ENCODE measurements at regions not wholly inside any gene's neighbourhood (a gene's known extent, or its start where the extent isn't known, plus 50 kb on each side); places are given as distances from the start of the nearest gene placed in this dataset.

DNA sequence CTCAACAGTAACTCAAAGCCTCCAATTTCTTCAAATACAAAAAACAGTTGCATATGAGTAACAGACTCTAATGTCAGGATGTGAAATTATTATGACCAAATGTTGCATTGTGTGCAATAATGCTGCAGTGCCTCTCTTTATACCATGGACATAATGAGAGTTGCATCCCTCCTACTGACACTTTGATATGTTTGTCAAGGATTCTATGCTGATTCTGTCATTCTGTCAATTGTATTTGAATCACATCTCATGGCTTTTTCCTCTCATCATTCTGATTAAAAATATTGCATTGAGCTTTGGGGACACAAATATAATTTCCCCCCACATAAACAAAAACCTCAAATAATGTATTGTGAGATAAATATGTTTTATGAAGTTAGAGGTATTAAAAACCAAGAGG, 84.6 kb upstream of the SGCE start:
- Mint-ChIP-seq H3K27ac (ENCODE audit: unreplicated experiment) (no peak overlapping the region), H3K36me3 (ENCODE audit: low read depth, unreplicated experiment) (no peaks in the 10 kb centered on the region), H3K4me1 (ENCODE audit: unreplicated experiment) (no peaks in the 10 kb centered on the region), H3K4me3 (ENCODE audit: unreplicated experiment) (no peak overlapping the region), H3K9me3 (ENCODE audit: unreplicated experiment) (no peaks in the 10 kb centered on the region), H3K27me3 (ENCODE audit: unreplicated experiment) (peaks cover 2% of the 10 kb centered on the region)
- no peak for TF ChIP-seq CTCF (IDR thresholded peaks at IDR 0.05; ENCODE audit: unreplicated experiment)
- DNase-seq (ENCODE audit: low spot score), result no peak

GRCh38 chr7:94741179-94741578, 85.2 kb upstream of the SGCE start:
- Mint-ChIP-seq H3K36me3 (ENCODE audit: low read depth, unreplicated experiment) (no peaks in the 10 kb centered on the region), H3K27me3 (ENCODE audit: unreplicated experiment) (peaks cover 2% of the 10 kb centered on the region), H3K27ac (ENCODE audit: unreplicated experiment) (no peak overlapping the region), H3K4me3 (ENCODE audit: unreplicated experiment) (no peak overlapping the region), H3K9me3 (ENCODE audit: unreplicated experiment) (no peaks in the 10 kb centered on the region), H3K4me1 (ENCODE audit: unreplicated experiment) (no peaks in the 10 kb centered on the region)
- DNase-seq (ENCODE audit: low spot score), result no peak
- no peak for TF ChIP-seq CTCF (IDR thresholded peaks at IDR 0.05; ENCODE audit: unreplicated experiment)

- no peak for DNase-seq (ENCODE audit: low spot score)
- no peaks in the 10 kb centered on the region for H3K36me3 Mint-ChIP-seq (ENCODE audit: low read depth, unreplicated experiment)
- no peak overlapping the region for H3K27ac Mint-ChIP-seq (ENCODE audit: unreplicated experiment)
- no peak overlapping the region for H3K4me3 Mint-ChIP-seq (ENCODE audit: unreplicated experiment)
- peaks cover 3% of the 10 kb centered on the region for H3K27me3 Mint-ChIP-seq (ENCODE audit: unreplicated experiment)
- H3K9me3 Mint-ChIP-seq (ENCODE audit: unreplicated experiment), result no peaks in the 10 kb centered on the region
- no peak for TF ChIP-seq CTCF (IDR thresholded peaks at IDR 0.05; ENCODE audit: unreplicated experiment)
- no peaks in the 10 kb centered on the region for H3K4me1 Mint-ChIP-seq (ENCODE audit: unreplicated experiment)
Measured at GRCh38 chr7:94748376-94748775, 92.4 kb upstream of the SGCE start.

- Mint-ChIP-seq H3K27ac (ENCODE audit: unreplicated experiment) (no peak overlapping the region), H3K36me3 (ENCODE audit: low read depth, unreplicated experiment) (peaks cover 5% of the 10 kb centered on the region), H3K4me3 (ENCODE audit: unreplicated experiment) (no peak overlapping the region), H3K4me1 (ENCODE audit: unreplicated experiment) (peaks cover 4% of the 10 kb centered on the region), H3K9me3 (ENCODE audit: unreplicated experiment) (peaks cover 6% of the 10 kb centered on the region), H3K27me3 (ENCODE audit: unreplicated experiment) (peaks cover 2% of the 10 kb centered on the region)
- TF ChIP-seq CTCF (IDR thresholded peaks at IDR 0.05; ENCODE audit: unreplicated experiment), result no peak
- DNase-seq (ENCODE audit: low spot score), result no peak
Measured at GRCh38 chr7:94760446-94761100, 104.6 kb upstream of the SGCE start.

DNA sequence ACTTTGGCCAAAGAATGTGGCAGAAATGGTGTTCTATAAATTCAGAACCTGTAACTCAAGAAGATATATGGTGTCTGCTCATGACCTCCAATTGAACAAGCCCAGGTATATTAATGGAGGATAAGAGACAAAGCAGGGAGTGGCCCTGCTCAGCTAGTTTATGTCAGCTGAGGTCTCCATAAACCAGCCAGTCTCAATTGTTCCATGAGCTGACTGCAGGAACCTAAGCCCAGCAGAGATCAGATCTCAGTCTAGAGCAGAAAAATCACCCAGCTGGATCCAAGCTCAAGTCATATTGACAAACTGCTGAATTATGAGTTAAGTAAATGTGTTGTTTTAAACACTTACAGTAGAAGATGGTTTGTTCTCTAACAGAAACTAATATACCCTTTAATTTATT, 105.5 kb upstream of the SGCE start:
- no peaks in the 10 kb centered on the region for H3K27me3 Mint-ChIP-seq (ENCODE audit: unreplicated experiment)
- no peaks in the 10 kb centered on the region for H3K9me3 Mint-ChIP-seq (ENCODE audit: unreplicated experiment)
- H3K4me3 Mint-ChIP-seq (ENCODE audit: unreplicated experiment), result no peak overlapping the region
- no peak overlapping the region for H3K27ac Mint-ChIP-seq (ENCODE audit: unreplicated experiment)
- H3K4me1 Mint-ChIP-seq (ENCODE audit: unreplicated experiment), result peaks cover 4% of the 10 kb centered on the region
- no peak for TF ChIP-seq CTCF (IDR thresholded peaks at IDR 0.05; ENCODE audit: unreplicated experiment)
- DNase-seq (ENCODE audit: low spot score), result no peak
- H3K36me3 Mint-ChIP-seq (ENCODE audit: low read depth, unreplicated experiment), result no peaks in the 10 kb centered on the region
